H1 (cell line): ENCODE measurements at regions not wholly inside any gene's neighbourhood (a gene's known extent, or its start where the extent isn't known, plus 50 kb on each side); places are given as distances from the start of the nearest gene placed in this dataset.

Experiments used
- CTBP2 ChIP-seq: IDR thresholded peaks from 2 replicates; pipeline ENCODE4 v1.7.0; 2011; ENCODE audit warnings: borderline replicate concordance, mild to moderate bottlenecking, moderate library complexity, mixed read lengths, low read length; ENCODE audit not compliant: insufficient read depth, insufficient read length
- EZH2 ChIP-seq: fragments of 200-600 bp; sonication (generic); IDR thresholded peaks from 2 replicates; pipeline ENCODE4 v1.7.1; 2012; ENCODE audit warnings: low read depth, mild to moderate bottlenecking, moderate library complexity, low read length, inconsistent platforms; ENCODE audit not compliant: severe bottlenecking
- TEAD4 ChIP-seq: IDR thresholded peaks from 2 replicates; pipeline ENCODE4 v1.6.1; 2012; ENCODE audit warnings: low read depth, low read length, inconsistent platforms, mixed read lengths

GRCh38 chr3:152738656-152739055, 96.3 kb upstream of the P2RY1 start (continued):
- TF ChIP-seq EZH2: no peak
- TF ChIP-seq CTBP2: no peak
- TF ChIP-seq TEAD4: no peak
